CD14-positive monocyte (primary cell): ENCODE measurements at regions not wholly inside any gene's neighbourhood (a gene's known extent, or its start where the extent isn't known, plus 50 kb on each side); places are given as distances from the start of the nearest gene placed in this dataset.

Experiments
- DNase-seq, 3 donors: peaks; one replicate each; pipeline ENCODE4 v3.0.0-alpha.2; 2011 to 2022
- H2AFZ ChIP-seq: 2 replicates; pipeline ENCODE4 v1.6.0; 2012; ENCODE audit warnings: mild to moderate bottlenecking, low read depth, low read length, inconsistent platforms; ENCODE audit not compliant: insufficient read depth, poor library complexity, severe bottlenecking
- H3K27ac ChIP-seq, 2 donors: 1 replicate in 1 of 2; 2 replicates in 1 of 2; pipeline ENCODE4 v1.5.1; 2012 to 2013; ENCODE audit warnings: low read length in 2 of 2, control low read depth in 1 of 2, inconsistent platforms in 1 of 2, low read depth in 1 of 2, mild to moderate bottlenecking in 1 of 2
- H3K27me3 ChIP-seq, 2 donors: one replicate each; pipeline versions ENCODE4 v1.6.0 to v1.6.1; 2011 to 2013; ENCODE audit warnings: low read length in 2 of 2; ENCODE audit not compliant: control insufficient read depth in 2 of 2, insufficient read depth in 2 of 2
- H3K36me3 ChIP-seq, 2 donors: replicated peaks in 1 of 2; 1 replicate in 1 of 2; 2 replicates in 1 of 2; pipeline versions ENCODE4 v1.5.1 to v1.6.1; 2012 to 2013; ENCODE audit warnings: low read length in 2 of 2, control low read depth in 1 of 2, inconsistent platforms in 1 of 2, mild to moderate bottlenecking in 1 of 2; ENCODE audit not compliant: insufficient read depth in 2 of 2, control insufficient read depth in 1 of 2
- H3K4me1 ChIP-seq, 2 donors: 1 replicate in 1 of 2; 2 replicates in 1 of 2; pipeline versions ENCODE4 v1.5.1 to v1.6.1; 2012 to 2013; ENCODE audit warnings: low read length in 2 of 2, control low read depth in 1 of 2, inconsistent platforms in 1 of 2, mild to moderate bottlenecking in 1 of 2, moderate library complexity in 1 of 2; ENCODE audit not compliant: insufficient read depth in 2 of 2, control insufficient read depth in 1 of 2
- H3K4me2 ChIP-seq: replicated peaks from 2 replicates; pipeline ENCODE3; 2012; ENCODE audit warnings: low read length, moderate library complexity, mild to moderate bottlenecking; ENCODE audit not compliant: poor library complexity, severe bottlenecking; ENCODE audit errors: extremely low read depth
- H3K4me3 ChIP-seq, 3 experiments: fragments of 200-600 bp in 1 of 3; sonication (generic) in 1 of 3; replicated peaks in 1 of 3; 1 replicate in 2 of 3; 2 replicates in 1 of 3; pipeline ENCODE4 v1.5.1; 2011 to 2013; ENCODE audit warnings: low read length in 3 of 3, mild to moderate bottlenecking in 3 of 3, control low read depth in 2 of 3, low read depth in 2 of 3, inconsistent platforms in 1 of 3, moderate library complexity in 1 of 3
- H3K79me2 ChIP-seq: 2 replicates; pipeline ENCODE4 v1.6.0; 2012; ENCODE audit warnings: mild to moderate bottlenecking, control low read depth, inconsistent platforms, low read length, moderate library complexity; ENCODE audit not compliant: insufficient read depth
- H3K9ac ChIP-seq: 2 replicates; pipeline ENCODE4 v1.6.0; 2017; ENCODE audit warnings: low read length, mild to moderate bottlenecking; ENCODE audit not compliant: insufficient read depth, poor library complexity, severe bottlenecking
- H3K9me3 ChIP-seq, 2 donors: replicated peaks in 1 of 2; 1 replicate in 1 of 2; 2 replicates in 1 of 2; pipeline versions ENCODE4 v1.5.1 to v1.6.1; 2012 to 2013; ENCODE audit warnings: low read length in 2 of 2, control low read depth in 1 of 2; ENCODE audit not compliant: control insufficient read depth in 1 of 2, insufficient read depth in 1 of 2
- H4K20me1 ChIP-seq: 2 replicates; pipeline ENCODE4 v1.6.0; 2012; ENCODE audit warnings: mild to moderate bottlenecking, low read length, control low read depth, moderate library complexity; ENCODE audit not compliant: insufficient read depth
- H3K27ac Mint-ChIP-seq, 7 donors: one replicate each; pipeline ENCODE4 v1.8.0; 2020; ENCODE audit warnings: mild to moderate bottlenecking in 7 of 7, mixed read lengths in 7 of 7, moderate library complexity in 6 of 7, inconsistent platforms in 2 of 7
- H3K27me3 Mint-ChIP-seq, 3 donors: one replicate each; pipeline ENCODE4 v1.8.0; 2021 to 2022; ENCODE audit warnings: low read depth in 3 of 3, mild to moderate bottlenecking in 3 of 3, mixed read lengths in 3 of 3, moderate library complexity in 3 of 3, inconsistent platforms in 1 of 3
- H3K36me3 Mint-ChIP-seq, 2 donors: one replicate each; pipeline ENCODE4 v1.8.0; 2020; ENCODE audit warnings: mixed read lengths in 2 of 2, inconsistent platforms in 1 of 2, mild to moderate bottlenecking in 1 of 2
- H3K4me1 Mint-ChIP-seq: one replicate; pipeline ENCODE4 v1.8.0; 2020; ENCODE audit warnings: mild to moderate bottlenecking, mixed read lengths
- H3K4me3 Mint-ChIP-seq, 2 donors: one replicate each; pipeline ENCODE4 v1.8.0; 2020; ENCODE audit warnings: mild to moderate bottlenecking in 2 of 2, mixed read lengths in 2 of 2, moderate library complexity in 1 of 2
- H3K9me3 Mint-ChIP-seq, 7 donors: one replicate each; pipeline ENCODE4 v1.8.0; 2020 to 2022; ENCODE audit warnings: mixed read lengths in 7 of 7, mild to moderate bottlenecking in 6 of 7, moderate library complexity in 6 of 7, inconsistent platforms in 2 of 7
- WGBS: methylation state at CpG from one replicate; pipeline ENCODE4 v1.1.5; 2013; ENCODE audit warnings: missing lambda C conversion rate; ENCODE audit not compliant: insufficient coverage; 5-methylcytosine and 5-hydroxymethylcytosine counted together
- intact Hi-C, 2 donors: fragments of 100-400 bp; cut with micrococcal nuclease; formaldehyde crosslinking; loops; one replicate each; pipeline versions ENCODE4 v1.15.0 to v1.15.1; 2023
- TF ChIP-seq, protein P1 (sequence below): fragments of 200-600 bp; IDR thresholded peaks from one replicate; pipeline ENCODE4 v1.8.0; 2022; ENCODE audit warnings: antibody characterized with exemption, mild to moderate bottlenecking

- Mint-ChIP-seq H3K27ac (peak overlapping the region in 1 of 7 donors; percentile 0), H3K4me3 (peak overlapping the region in 1 of 2 donors; percentile 33)
Measured at GRCh38 chr20:58130581-58130980, 97.9 kb downstream of the ANKRD60 start.

GRCh38 chr20:58130156-58130555, 98.3 kb downstream of the ANKRD60 start:
- no peaks in the 10 kb centered on the region for H3K36me3 Mint-ChIP-seq
- WGBS = 92% methylated on average over 6 of the region's 8 CpGs
- H3K27ac Mint-ChIP-seq = no peak overlapping the region
- Histone ChIP-seq H3K9me3 (peaks cover 0 to 5% of the 10 kb centered on the region in 2 donors), H3K27ac (no peak overlapping the region), H3K4me1 (no peaks in the 10 kb centered on the region), H3K4me2 (no peak overlapping the region), H3K36me3 (no peaks in the 10 kb centered on the region), H4K20me1 (no peaks in the 10 kb centered on the region), H3K27me3 (peaks cover 17 to 55% of the 10 kb centered on the region in 2 donors), H2AFZ (no peak overlapping the region), H3K4me3 (no peak overlapping the region), H3K79me2 (no peaks in the 10 kb centered on the region), H3K9ac (no peak overlapping the region)
- TF ChIP-seq, protein P1, sequence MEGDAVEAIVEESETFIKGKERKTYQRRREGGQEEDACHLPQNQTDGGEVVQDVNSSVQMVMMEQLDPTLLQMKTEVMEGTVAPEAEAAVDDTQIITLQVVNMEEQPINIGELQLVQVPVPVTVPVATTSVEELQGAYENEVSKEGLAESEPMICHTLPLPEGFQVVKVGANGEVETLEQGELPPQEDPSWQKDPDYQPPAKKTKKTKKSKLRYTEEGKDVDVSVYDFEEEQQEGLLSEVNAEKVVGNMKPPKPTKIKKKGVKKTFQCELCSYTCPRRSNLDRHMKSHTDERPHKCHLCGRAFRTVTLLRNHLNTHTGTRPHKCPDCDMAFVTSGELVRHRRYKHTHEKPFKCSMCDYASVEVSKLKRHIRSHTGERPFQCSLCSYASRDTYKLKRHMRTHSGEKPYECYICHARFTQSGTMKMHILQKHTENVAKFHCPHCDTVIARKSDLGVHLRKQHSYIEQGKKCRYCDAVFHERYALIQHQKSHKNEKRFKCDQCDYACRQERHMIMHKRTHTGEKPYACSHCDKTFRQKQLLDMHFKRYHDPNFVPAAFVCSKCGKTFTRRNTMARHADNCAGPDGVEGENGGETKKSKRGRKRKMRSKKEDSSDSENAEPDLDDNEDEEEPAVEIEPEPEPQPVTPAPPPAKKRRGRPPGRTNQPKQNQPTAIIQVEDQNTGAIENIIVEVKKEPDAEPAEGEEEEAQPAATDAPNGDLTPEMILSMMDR = no peak
- H3K9me3 Mint-ChIP-seq = peaks cover 0 to 8% (median 7%) of the 10 kb centered on the region in 7 donors
- no peak overlapping the region for H3K4me3 Mint-ChIP-seq
- H3K4me1 Mint-ChIP-seq = no peaks in the 10 kb centered on the region
- intact Hi-C loops = no loop called here
- no peak for DNase-seq
- H3K27me3 Mint-ChIP-seq = peaks cover 43 to 56% (median 44%) of the 10 kb centered on the region in 3 donors

More at GRCh38 chr20:58130581-58130980, 97.9 kb downstream of the ANKRD60 start:
- peaks cover 17 to 59% of the 10 kb centered on the region in 2 donors for H3K27me3 ChIP-seq
- H4K20me1 ChIP-seq = no peaks in the 10 kb centered on the region
- H3K36me3 Mint-ChIP-seq = no peaks in the 10 kb centered on the region
- no peak overlapping the region for H2AFZ ChIP-seq
- H3K27ac ChIP-seq = no peak overlapping the region
- intact Hi-C loops = no loop called here
- no peaks in the 10 kb centered on the region for H3K36me3 ChIP-seq
- H3K4me1 ChIP-seq = no peaks in the 10 kb centered on the region
- no peak overlapping the region for H3K4me3 ChIP-seq
- no peaks in the 10 kb centered on the region for H3K79me2 ChIP-seq
- peaks cover 0 to 7% (median 5%) of the 10 kb centered on the region in 7 donors for H3K9me3 Mint-ChIP-seq
- H3K27me3 Mint-ChIP-seq = peaks cover 46 to 61% (median 47%) of the 10 kb centered on the region in 3 donors
- no peak overlapping the region for H3K9ac ChIP-seq
- DNase-seq = no peak
- H3K9me3 ChIP-seq = peaks cover 0 to under 1% of the 10 kb centered on the region in 2 donors
- 84% methylated on average over 13 of the region's 14 CpGs for WGBS
- H3K4me2 ChIP-seq = no peak overlapping the region
- TF ChIP-seq, protein P1 = no peak
- H3K4me1 Mint-ChIP-seq = no peaks in the 10 kb centered on the region
